HG03045 (cell line): ENCODE measurements at regions not wholly inside any gene's neighbourhood (a gene's known extent, or its start where the extent isn't known, plus 50 kb on each side); places are given as distances from the start of the nearest gene placed in this dataset.

Experiments
- ATAC-seq: cut with Tn5 transposase; IDR thresholded peaks from one replicate; pipeline ENCODE4 v1.9.1; 2021; ENCODE audit warnings: mild to moderate bottlenecking, moderate library complexity; ENCODE audit not compliant: unreplicated experiment

DNA sequence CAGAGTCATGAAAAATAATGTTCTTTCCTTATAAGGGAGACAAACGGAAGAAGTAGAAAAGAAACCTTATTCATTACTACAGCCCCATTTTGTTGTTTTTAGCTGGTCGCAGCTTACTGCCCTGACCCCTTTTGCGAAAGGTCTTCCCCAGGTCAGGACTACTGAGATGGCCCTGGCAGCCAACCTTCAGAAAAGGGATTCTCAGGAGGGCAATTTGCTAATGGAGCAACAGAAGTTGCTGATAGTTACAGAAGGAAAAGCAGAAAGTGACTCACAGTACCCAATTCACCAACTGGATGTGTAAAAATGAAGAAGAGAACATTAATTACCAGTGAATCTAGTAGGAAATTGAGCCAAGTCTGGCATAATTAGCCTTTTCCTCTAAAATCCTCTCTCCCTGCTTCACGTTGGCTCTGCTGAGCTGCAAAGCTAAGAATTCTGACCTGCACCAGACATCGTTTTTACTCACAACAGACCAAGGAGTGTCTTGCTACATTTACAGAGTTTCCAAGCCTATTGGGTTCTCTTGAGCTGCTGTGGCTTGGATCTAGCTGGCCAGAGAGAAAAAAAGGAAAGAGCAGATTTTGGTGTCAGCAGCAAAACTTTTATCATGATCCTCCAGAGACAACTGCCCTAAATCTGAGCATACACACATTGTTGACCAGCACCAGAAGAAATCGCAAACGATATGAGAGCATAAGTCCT is 499.9 kb upstream of the FZD8 start:
- no peak for ATAC-seq

GRCh38 chr10:36129051-36129450 is 487.0 kb upstream of the FZD8 start:
- ATAC-seq = no peak

DNA sequence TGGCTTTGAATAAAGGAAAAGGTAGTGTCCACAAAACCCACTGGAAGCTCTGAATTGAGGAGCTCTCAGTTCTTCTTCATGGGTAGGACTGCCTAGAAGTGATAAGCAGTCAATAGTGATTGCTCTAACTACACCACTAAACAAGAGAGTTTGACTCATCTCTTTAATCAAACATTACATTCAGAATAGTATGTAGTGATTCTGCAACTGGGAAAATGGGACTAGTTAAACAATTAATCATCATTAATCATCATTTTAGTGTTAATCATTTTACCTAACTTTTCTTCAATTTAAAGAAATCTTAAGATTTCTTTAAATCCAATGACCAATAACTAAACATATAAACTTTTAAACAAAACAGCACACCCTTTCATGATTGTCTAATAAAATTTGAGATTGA is 484.0 kb upstream of the FZD8 start:
- ATAC-seq = no peak

- ATAC-seq = no peak
Measured at GRCh38 chr10:36119455-36119854, 477.4 kb upstream of the FZD8 start.

GRCh38 chr10:36118314-36118713 is 476.2 kb upstream of the FZD8 start:
- ATAC-seq = no peak

GRCh38 chr10:36117890-36118289 is 475.8 kb upstream of the FZD8 start:
- no peak for ATAC-seq

DNA sequence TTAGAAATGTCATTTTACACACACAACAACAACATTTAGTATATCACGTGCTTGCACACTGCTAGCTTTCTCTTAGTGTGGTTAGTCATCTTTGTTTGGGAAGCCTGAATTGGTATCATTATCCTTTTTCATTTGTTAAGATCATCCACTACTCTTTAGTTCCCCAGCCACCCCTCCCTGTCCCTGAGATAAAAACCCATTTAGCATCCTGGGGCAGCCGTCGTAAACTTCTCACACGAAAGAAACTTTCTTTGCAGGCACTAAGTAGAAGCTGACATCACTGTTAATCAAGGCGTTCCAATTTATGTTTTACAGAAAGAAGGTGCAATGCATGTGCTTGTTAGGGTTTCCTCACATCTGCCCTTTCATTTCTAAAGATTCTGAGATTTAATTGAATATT is 475.1 kb upstream of the FZD8 start:
- no peak for ATAC-seq

DNA sequence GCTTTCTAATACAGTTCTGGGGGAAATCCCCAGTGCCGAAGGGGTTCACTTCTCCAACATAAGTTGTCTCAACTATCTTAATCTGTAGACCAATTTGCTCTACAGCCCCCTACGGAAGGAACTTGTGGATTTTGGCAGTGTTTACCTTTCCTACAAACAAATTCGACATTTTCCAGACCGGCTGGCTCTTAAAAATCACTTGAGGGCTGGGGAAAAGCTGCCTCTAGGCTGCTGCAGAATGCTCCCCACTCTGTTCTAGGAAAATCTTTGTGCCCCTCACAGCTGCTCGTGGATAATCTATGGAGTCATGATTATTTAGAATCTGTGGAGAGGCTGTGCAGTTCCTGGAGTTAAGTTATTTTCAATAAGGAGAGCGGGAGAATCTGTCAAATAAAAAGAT is 474.6 kb upstream of the FZD8 start:
- no peak for ATAC-seq

DNA sequence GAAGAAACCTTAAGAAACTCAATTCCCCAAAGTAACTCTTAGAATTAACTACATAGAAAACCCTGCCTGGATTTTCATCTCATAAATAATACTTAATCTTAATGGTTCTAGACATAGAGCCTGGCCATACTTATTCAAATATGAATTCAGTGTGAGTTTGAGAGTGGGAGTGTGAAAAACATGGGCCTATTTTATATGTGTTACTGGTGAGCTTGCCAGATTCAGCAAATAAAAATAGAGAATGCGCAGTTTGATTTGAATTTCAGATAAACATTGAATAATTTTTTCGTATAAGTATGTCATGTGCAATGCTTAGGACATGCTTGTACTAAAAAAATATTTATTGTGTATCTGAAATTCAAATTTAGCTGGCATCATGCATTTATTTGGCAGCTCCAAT is 473.9 kb upstream of the FZD8 start:
- ATAC-seq = no peak

DNA sequence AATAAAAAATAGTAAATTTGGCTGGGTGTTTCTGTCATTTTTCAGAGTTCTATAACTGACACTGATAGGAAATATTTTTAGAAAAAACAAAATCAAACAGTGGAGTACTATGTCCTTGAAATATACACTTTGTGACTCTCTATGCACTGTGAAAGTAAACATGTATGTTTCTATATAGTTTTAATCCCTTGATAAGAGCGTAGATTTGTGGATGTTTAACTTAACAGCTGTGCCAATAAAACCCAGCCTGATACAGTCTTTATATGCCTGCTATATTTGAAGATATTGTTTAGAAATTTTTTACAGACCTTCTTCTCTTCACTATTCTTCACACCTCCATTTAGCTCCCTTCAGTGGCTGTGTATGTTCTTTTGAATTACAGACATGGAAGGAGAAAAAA is 473.3 kb upstream of the FZD8 start:
- ATAC-seq = no peak

DNA sequence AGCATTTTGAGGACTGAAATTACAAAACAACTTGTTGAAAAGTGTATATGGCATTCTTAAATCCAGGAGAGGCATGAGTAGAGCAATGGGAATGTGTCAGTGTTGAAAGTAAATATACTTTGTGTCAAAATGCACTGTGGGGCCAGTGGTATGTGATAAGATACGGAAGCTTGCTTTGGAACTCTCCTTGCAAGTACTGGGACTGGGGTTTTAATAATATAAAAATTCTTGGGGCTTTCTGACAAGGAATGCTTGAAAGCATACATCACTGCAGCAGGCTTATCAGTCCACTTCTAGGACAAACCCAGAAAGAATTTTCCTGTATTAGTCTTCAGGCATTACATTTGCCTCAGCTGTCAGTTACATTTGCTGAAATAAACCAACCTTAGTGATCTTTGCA is 472.8 kb upstream of the FZD8 start:
- no peak for ATAC-seq

DNA sequence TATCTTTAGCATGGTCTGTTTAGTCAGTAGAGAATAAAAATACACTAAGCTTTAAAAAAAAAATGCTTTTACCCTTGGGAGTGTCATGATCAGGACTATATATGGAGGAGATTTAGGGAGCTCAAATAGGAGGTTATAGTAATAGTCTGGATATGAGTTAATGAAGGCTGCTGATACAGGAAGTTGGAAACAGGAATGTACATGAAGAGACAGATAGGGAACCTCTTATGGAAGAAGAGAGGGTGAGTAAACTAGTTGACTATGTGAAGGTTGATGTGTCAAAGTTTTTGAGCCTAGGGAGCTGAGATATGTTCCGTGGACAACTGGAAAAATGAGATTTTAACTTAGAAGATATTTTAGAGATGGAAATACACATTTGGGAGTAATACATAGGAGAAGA is 472.0 kb upstream of the FZD8 start:
- no peak for ATAC-seq

DNA sequence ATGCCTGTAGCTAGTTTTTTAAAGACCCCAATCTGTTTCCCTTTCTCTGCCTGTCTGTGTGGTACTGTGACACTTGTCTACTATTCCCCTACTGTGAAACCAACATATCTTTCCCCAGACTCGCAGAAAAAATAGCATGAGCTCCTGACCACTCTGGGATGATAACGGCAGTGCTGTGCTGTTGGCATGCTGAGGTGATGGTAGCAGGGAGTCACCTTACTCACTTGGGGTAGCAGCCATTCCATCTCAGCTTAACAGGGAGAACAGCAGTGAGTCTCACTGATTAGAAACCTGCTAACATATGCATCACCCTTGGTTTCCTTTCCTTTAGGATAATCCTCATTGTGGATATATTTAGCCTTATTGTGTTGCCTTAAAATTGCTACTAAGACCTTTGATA is 469.6 kb upstream of the FZD8 start:
- ATAC-seq = no peak

DNA sequence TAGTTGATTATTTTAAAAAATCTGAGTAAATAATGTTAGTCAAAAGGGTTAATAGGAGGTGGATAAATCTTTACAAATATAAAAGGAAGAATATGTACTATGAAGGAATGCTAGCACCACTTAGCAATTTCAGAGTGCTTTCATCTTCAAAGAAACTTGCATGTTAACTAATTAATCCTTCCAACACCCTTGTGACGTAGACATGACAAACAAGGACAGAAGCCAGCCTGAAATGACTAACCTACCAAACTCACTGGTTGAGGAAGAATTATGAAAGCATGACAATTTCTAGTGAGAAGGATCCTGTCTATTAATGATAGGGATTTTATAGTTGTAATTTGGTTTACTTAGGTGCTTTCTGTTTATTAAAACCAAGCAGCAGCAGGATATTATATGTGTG is 468.0 kb upstream of the FZD8 start:
- no peak for ATAC-seq

DNA sequence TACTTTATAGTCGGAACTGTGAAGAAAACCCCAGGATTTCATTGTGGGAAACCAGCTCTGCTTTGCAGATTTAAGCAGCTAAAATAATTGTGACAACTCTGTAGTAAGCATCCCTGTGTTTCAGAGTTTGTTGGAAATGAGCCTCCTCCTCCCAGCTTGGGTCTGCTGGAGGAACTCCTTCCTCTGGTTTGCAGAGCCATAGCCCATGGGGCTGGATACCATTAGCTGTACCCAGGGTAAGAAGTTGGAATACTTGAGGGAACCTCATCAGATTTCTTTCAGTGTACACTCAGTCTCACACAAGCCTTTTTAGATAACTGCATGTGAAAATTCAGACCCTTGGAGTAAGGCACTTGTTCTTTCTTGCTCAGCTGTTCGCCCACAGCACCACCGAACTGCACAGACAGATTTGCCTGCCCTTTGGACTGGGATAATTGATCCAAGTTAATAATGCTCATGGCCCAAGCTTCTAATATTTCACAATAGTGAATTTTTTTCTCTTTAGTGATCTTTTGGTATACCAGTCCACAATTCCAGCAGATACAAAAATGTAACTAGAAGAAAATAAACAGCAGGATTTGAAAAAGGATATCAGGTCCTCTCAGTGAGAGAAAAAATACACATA is 467.4 kb upstream of the FZD8 start:
- ATAC-seq = no peak

DNA sequence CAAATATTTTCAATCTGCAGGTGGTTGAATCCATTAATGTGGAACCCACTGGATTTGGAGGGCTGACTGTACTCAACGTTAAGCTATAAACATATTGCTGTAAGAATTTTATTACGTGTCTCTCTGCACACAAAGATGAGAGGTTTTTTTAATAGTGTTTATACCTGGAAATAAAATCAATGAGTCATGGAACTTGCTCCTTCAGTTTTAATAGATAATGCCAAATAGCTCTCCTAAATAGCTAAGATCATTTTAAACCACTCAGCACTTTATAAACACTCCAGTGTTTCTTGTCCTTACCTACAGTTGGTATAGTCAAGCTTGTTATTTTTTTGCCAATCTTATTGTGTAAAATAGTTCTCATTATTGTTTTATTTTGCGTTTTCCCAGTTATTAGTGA is 455.6 kb upstream of the FZD8 start:
- no peak for ATAC-seq

DNA sequence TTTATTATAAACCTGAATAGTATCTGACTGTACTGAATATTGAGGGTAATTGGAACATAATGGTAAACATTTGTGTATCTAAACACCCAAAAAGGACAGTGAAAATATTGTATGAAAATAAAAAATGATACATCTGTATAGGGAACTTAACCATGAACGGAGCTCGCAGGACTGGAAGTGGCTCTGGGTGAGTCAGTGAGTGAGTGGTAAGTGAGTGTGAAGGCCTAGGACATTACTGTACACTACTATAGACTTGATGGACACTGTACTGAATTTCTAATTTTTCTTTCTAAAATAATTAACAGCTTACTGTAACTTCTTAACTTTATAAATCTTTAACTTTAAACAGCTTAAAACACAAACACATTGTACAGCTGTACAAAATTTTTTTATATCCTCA is 454.5 kb upstream of the FZD8 start:
- no peak for ATAC-seq

- ATAC-seq = no peak
Measured at GRCh38 chr10:36094096-36094495, 452.0 kb upstream of the FZD8 start.

DNA sequence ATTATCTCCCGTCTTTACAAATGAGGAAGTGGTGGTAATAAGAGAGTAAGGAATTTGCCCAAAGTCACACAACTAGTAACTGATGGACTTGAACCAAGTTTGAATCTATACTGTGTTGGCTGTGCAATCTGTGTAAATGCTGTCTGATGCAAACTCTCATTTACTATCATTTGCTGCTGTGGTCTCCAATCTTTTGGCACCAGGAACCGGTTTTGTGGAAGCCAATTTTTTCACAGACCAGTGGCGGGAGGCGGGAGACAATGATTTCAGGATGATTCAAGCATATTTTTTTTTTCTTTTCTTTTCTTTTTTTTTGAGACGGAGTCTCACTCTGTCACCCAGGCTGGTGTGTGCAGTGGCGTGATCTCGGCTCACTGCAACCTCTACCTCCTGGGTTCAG is 450.0 kb upstream of the FZD8 start:
- no peak for ATAC-seq

- ATAC-seq = no peak
Measured at GRCh38 chr10:36091007-36091406, 448.9 kb upstream of the FZD8 start.

DNA sequence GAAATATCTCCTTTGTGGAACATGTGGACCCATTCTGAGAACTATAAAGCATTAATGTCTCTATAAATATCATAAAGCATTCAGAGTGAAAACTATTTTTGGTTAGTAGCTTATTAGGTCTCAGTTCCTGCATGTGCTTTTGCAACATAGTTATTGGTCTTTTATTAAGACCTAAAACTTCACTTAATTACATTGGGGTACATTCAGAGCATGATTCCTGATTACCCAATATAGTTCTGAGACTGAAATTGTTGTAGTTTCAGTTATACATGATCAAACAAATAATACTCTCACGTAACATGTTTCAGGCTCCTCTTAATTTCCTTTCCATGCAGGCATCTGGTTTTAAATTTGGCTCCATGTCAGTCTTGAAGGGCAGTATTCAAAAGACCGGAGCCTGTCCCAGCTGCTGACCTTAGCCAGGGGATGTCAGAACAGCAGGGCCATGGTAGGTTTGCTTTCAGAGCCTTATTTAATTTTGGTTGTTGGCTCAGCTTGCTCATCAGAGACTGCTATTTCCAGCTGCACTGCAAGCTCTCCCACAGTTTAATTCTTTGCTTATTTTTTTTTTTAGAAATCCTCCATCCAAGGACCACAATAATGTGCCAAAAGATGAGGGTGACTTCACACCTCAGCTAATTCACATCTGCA is 447.8 kb upstream of the FZD8 start:
- ATAC-seq = no peak
